Activated T-cell treated with anti-CD3 and anti-CD28 coated beads, Interleukin-2, amount 50 U/mL, for 4 hours (primary cell): ENCODE measurements at regions not wholly inside any gene's neighbourhood (a gene's known extent, or its start where the extent isn't known, plus 50 kb on each side); places are given as distances from the start of the nearest gene placed in this dataset.
"Not testable (repeated sequence)": the region's sequence is repeated elsewhere in the genome, so short reads cannot be mapped to it uniquely, and the experiment has no call there.

Experiments used
- ATAC-seq, 2 donors: fragments of 200-7000 bp; cut with Tn5 transposase; one replicate each; pipeline ENCODE4 v1.10.0; 2021
- DNase-seq: peaks from one replicate; pipeline ENCODE4 v3.0.0-alpha.2; 2020
- H3K27me3 Mint-ChIP-seq: one replicate; pipeline ENCODE4 v1.8.0; 2021; ENCODE audit warnings: low read depth, mixed read lengths
- H3K36me3 Mint-ChIP-seq: one replicate; pipeline ENCODE4 v1.8.0; 2022; ENCODE audit warnings: mixed read lengths; ENCODE audit not compliant: insufficient read depth
- H3K4me1 Mint-ChIP-seq: one replicate; pipeline ENCODE4 v1.8.0; 2021; ENCODE audit warnings: low read depth, mixed read lengths
- H3K4me3 Mint-ChIP-seq: one replicate; pipeline ENCODE4 v1.8.0; 2021; ENCODE audit warnings: mild to moderate bottlenecking, moderate library complexity, mixed read lengths
- H3K9me3 Mint-ChIP-seq: one replicate; pipeline ENCODE4 v1.8.0; 2021; ENCODE audit warnings: mixed read lengths

DNA sequence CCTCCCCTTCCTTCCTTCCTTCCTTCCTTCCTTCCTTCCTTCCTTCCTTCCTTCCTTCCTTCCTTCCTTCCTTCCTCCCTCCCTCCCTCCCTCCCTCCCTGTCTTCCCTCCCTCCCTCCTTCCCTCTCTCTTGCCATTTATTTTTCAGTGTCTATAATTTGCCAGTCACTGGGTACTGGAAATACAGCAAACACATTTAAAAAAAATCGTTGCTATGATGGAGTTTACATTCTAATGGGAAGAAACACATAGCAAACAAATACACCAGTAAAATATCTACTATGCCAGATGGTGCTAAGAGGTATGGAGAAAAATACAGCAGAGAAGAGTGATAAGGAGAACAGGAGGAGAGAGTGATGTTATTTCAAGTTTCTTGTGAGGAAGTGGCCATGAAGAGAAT is 309.5 kb downstream of the CTH start:
- ATAC-seq (no peak), DNase-seq (no peak)
- Mint-ChIP-seq H3K4me3 (no peak overlapping the region), H3K4me1 (no peaks in the 10 kb centered on the region), H3K36me3 (no peaks in the 10 kb centered on the region), H3K9me3 (peaks cover 21% of the 10 kb centered on the region), H3K27me3 (no peaks in the 10 kb centered on the region)

DNA sequence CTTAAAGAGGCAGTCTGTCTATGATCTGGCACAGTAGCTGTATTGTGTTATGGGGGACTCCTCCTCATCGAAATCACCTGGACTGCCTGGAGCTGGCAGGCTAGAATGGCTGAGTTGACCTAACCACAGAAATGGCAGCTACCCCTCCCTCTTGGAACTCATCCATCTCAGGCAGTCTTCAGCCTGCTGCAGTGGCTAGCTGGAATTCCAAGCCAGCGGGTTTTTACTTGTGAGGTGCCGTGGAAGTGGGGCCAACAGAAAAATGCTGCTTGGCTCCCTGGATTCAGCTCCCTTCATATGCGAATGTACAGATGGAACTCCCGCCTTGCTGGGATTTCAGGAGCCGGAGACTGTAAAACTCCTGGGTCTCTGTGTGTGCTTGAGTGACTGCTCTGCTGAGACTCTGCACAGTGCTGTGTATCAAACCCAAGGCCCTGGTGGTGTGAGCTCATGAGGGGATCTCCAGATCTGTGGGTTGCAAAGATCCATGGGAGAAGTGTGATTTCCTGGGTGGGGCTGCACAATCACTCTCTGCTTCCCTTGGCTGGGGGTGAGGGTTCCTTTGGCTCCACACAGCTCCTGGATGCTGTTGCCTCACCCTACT is 316.9 kb downstream of the CTH start:
- H3K4me1 Mint-ChIP-seq, result no peaks in the 10 kb centered on the region
- H3K36me3 Mint-ChIP-seq, result no peaks in the 10 kb centered on the region
- peaks cover 31% of the 10 kb centered on the region for H3K9me3 Mint-ChIP-seq
- ATAC-seq (no peak), DNase-seq (no peak)
- H3K4me3 Mint-ChIP-seq, result no peak overlapping the region
- H3K27me3 Mint-ChIP-seq, result no peaks in the 10 kb centered on the region

DNA sequence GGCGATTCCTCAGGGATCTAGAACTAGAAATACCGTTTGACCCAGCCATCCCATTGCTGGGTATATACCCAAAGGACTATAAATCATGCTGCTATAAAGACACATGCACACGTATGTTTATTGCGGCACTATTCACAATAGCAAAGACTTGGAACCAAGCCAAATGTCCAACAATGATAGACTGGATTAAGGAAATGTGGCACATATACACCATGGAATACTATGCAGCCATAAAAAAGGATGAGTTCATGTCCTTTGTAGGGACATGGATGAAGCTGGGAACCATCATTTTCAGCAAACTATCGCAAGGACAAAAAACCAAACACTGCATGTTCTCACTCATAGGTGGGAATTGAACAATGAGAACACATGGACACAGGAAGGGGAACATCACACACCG is 311.1 kb downstream of the PTGER3 start:
- not testable (repeated sequence) for H3K4me3 Mint-ChIP-seq, H3K4me1 Mint-ChIP-seq, DNase-seq, H3K36me3 Mint-ChIP-seq, ATAC-seq, H3K27me3 Mint-ChIP-seq
- H3K9me3 Mint-ChIP-seq, result peaks cover 11% of the 10 kb centered on the region

DNA sequence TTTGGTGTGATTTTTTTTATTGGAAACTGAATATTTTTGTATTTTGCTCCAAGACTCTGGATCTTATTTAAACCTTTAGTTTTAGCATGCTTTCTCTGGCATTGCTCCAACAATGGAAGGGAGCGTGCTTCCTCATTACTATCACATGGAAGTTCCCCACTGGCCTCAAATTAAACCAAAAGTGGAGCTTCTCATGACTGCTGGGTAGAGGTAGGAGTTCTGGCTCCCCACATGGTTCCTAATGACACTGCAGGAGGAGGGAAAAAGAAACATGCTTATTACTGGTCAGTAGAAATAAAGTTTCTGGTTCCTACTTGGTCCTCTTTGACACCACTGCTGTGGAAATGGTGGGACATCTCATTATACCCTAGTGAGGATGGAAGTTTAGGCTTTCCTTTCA is 310.5 kb downstream of the PTGER3 start:
- Mint-ChIP-seq H3K36me3 (no peaks in the 10 kb centered on the region), H3K4me1 (no peaks in the 10 kb centered on the region), H3K27me3 (no peaks in the 10 kb centered on the region), H3K9me3 (peaks cover 16% of the 10 kb centered on the region), H3K4me3 (no peak overlapping the region)
- DNase-seq (no peak), ATAC-seq (no peak)

DNA sequence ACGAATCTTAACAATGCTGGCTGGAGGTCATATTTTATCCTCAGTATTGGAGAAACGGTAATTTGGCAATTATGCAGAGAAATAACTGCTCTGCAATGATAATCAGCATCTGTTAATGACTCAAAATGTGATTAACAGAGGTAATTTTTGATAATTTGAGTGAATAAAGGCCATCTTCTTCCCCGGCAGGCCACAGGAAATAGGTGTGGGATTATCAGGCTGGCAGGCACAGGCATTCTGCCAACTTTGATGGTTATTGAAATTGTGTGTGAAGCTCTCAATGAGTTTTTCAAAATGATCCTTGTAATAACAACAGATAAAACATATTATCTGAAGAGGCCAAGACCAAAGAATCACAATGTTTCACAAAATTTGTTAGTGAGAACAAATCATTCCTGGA is 309.0 kb downstream of the PTGER3 start:
- H3K4me1 Mint-ChIP-seq, result no peaks in the 10 kb centered on the region
- H3K36me3 Mint-ChIP-seq, result no peaks in the 10 kb centered on the region
- DNase-seq, result no peak
- H3K4me3 Mint-ChIP-seq, result no peak overlapping the region
- H3K27me3 Mint-ChIP-seq, result no peaks in the 10 kb centered on the region
- ATAC-seq, result no peak
- peaks cover 21% of the 10 kb centered on the region for H3K9me3 Mint-ChIP-seq

DNA sequence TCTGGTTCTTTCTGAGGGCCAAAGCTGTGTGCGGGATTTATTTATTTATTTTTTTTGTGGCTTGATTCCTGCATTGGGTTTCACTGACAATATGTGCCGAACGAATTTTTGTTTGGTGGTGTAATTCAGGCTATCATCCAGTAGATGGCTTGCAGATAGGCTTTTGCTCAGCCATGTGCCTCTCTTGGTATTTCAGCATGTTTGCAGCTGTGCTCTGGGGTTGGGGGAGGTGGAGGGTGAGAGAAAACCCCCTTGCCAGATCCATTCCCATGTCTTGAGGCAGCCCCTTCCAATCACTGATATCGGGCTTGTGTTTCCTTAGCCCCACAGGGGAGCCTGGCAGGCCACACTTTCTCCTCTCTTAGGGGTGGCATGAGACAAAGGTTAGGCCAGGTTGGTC is 302.4 kb downstream of the PTGER3 start:
- H3K4me3 Mint-ChIP-seq, result no peak overlapping the region
- ATAC-seq (no peak), DNase-seq (no peak)
- no peaks in the 10 kb centered on the region for H3K27me3 Mint-ChIP-seq
- H3K9me3 Mint-ChIP-seq, result peaks cover 54% of the 10 kb centered on the region
- H3K4me1 Mint-ChIP-seq, result no peaks in the 10 kb centered on the region
- no peaks in the 10 kb centered on the region for H3K36me3 Mint-ChIP-seq

DNA sequence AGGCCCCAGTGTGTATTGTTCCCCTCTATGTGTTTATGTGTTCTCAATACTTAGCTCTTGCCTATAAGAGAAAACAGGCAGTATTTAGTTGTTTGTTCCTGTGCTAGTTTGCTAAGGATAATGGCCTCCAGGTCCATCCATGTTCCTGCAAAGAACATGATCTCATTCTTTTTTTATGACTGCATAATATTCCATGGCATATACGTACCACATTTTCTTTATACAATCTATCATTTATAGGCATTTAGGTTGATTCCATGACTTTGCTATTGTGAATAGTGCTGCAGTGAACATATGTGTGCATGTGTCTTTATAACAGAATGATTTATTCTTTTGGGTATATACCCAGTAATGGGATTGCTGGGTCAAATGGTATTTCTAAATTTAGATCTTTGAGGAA is 301.6 kb downstream of the PTGER3 start:
- not testable (repeated sequence) for H3K4me3 Mint-ChIP-seq, H3K36me3 Mint-ChIP-seq, ATAC-seq, DNase-seq, H3K4me1 Mint-ChIP-seq, H3K27me3 Mint-ChIP-seq
- H3K9me3 Mint-ChIP-seq, result peaks cover 63% of the 10 kb centered on the region

DNA sequence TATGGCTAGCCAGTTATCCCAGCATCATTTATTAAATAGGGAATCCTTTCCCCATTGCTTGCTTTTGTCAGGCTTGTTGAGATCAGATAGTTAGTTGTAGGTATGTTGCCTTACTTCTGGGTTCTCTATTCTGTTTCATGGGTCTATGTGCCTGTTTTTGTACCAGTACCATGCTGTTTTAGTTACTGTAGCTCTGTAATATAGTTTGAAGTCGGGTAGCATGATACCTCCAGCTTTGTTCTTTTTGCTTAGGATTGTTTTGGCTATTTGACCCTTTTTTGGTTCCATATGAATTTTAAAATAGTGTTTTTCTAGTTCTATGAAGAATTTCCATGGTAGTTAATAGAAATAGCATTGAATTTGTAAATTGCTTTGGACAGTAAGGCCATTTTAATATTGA is 300.5 kb downstream of the PTGER3 start:
- ATAC-seq, H3K4me3 Mint-ChIP-seq: not testable (repeated sequence)
- peaks cover 57% of the 10 kb centered on the region for H3K9me3 Mint-ChIP-seq

DNA sequence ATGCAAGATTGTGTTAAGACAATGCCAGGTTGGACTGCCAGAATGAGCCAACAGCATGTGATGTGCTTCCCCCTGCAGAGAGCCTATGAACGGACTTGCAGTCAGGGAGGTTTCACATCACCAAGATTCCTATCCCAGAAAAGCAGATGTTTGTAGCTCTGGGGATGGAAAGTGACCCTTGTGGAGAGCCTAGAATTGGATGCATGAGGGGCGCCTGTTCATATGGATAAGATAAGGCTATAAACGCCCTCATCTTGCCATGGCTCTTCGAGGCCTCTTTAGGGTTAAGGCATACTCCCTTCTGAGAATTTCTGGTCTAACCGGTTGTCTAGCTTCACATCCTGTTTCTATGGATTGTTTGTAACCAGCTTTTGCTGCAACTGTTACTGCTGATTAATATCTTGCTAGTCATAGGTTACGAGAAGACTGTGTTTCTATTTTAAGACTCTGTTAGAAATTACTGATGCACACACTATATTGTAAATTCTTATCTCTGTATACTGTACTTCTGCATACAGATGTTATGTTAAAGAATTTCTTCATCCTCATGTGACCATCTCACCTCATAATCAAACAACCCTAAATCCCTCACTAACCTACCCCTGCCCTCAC is 295.8 kb downstream of the PTGER3 start:
- not testable (repeated sequence) for ATAC-seq, DNase-seq, H3K27me3 Mint-ChIP-seq, H3K4me3 Mint-ChIP-seq, H3K4me1 Mint-ChIP-seq, H3K36me3 Mint-ChIP-seq
- H3K9me3 Mint-ChIP-seq, result peaks cover 45% of the 10 kb centered on the region

More for the DNA sequence above, 300.5 kb downstream of the PTGER3 start:
- not testable (repeated sequence) for H3K36me3 Mint-ChIP-seq, H3K27me3 Mint-ChIP-seq, H3K4me1 Mint-ChIP-seq, DNase-seq

DNA sequence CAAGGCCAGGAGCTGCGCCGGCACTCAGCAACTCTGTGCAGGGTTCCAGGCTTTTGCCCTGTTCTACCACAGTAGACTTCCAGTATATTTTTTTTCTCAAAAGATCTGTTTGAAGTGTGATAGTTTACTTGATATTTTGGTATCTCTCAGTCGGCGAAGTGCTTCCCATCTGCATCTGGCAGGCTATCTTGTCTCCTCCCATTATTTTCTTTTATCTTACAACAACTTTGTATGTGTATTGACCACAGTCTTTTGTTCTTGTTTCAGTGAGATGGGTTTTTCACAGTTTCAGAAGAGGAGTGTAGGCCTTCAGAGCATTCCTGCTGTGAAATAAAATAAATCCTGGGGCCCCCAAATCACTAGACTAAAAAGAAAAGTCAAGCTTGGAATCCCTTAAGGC is 292.9 kb downstream of the PTGER3 start:
- H3K4me3 Mint-ChIP-seq, result no peak overlapping the region
- H3K36me3 Mint-ChIP-seq, result no peaks in the 10 kb centered on the region
- ATAC-seq (no peak), DNase-seq (no peak)
- no peaks in the 10 kb centered on the region for H3K4me1 Mint-ChIP-seq
- H3K27me3 Mint-ChIP-seq, result no peaks in the 10 kb centered on the region
- H3K9me3 Mint-ChIP-seq, result peaks cover 22% of the 10 kb centered on the region

DNA sequence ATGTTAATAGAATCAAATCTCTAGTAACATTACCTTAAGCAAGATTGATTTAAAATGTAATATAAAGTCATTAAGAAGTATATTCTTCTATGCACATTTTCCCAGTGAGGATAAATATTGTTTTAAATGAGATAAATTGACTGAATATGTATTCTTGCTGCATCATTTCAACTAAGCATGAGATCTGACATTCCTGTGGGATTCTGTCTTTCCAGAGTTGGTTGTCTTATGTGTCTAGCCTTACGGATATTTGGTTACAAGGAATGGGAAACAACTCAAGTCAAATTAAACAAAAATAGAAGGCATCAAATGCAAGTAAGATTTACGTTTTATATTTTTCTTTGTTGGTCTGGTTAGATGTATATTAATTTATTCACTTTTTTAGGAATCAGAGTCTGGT is 287.5 kb downstream of the PTGER3 start:
- Mint-ChIP-seq H3K27me3 (no peaks in the 10 kb centered on the region), H3K4me1 (no peaks in the 10 kb centered on the region), H3K9me3 (peaks cover under 1% of the 10 kb centered on the region), H3K36me3 (no peaks in the 10 kb centered on the region), H3K4me3 (no peak overlapping the region)
- DNase-seq, result no peak
- no peak for ATAC-seq

DNA sequence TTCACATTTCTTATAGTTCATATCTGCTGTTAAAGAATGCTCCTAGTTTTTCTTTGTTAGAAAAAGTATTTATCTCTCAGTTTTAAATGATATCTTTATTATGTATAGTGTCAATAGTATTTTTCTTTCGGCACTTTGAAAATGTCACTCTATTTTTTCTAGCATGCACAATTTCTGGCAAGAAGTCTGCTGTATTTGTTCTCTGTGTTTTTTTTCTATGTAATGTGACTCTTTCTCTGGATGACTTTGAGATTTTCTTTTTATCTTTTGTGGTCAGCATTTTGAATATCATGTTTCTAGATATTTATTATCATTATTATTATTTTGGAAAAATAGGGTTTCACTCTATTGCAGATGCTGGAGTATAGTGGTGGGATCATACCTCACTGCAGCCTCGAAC is 285.2 kb downstream of the PTGER3 start:
- ATAC-seq, result no peak
- Mint-ChIP-seq H3K27me3 (no peaks in the 10 kb centered on the region), H3K4me3 (no peak overlapping the region)

DNA sequence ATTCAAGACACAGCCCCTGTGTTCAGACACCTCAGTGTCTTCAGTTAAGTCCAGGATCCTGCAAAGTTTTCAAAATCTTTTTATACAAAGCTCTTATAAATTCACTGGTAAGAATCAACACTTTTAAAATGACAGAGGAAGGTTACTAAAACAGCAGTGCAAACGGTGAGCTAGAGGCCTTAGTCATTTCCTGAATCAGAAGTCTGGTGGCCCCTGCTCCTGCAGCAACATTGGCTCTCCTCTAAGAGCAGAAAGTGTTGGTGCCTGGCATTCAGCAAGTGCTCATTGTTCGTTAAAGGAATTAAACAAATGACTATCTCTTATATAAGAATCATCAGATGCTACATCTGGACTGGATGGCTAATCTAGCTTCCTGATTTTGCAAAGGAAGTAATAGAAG is 282.9 kb downstream of the PTGER3 start:
- H3K9me3 Mint-ChIP-seq, result no peaks in the 10 kb centered on the region
- H3K4me3 Mint-ChIP-seq, result no peak overlapping the region
- no peaks in the 10 kb centered on the region for H3K36me3 Mint-ChIP-seq
- H3K4me1 Mint-ChIP-seq, result no peaks in the 10 kb centered on the region
- no peak for DNase-seq
- no peaks in the 10 kb centered on the region for H3K27me3 Mint-ChIP-seq
- ATAC-seq, result no peak

More for the DNA sequence above, 285.2 kb downstream of the PTGER3 start:
- Mint-ChIP-seq H3K36me3 (no peaks in the 10 kb centered on the region), H3K9me3 (no peaks in the 10 kb centered on the region), H3K4me1 (no peaks in the 10 kb centered on the region)
- DNase-seq, result no peak

DNA sequence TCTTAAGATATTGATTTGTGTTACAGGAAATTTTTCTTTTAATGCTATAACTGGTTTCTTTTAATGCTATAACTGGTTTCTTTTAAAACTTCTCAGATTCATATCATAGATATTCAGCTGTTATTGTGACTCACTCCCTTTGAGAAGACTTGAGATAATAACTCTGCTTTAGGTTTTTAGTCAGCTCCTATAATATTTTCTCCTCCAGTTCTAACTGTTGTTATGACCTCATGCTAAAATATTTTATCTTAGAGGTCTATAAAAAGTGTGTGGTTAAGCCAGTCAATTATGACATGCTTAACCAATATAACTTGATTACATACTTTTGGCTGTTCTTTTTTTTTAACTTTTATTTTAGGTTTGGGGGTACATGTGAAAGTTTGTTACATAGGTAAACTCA is 280.2 kb downstream of the PTGER3 start:
- Mint-ChIP-seq H3K27me3 (no peaks in the 10 kb centered on the region), H3K36me3 (no peaks in the 10 kb centered on the region), H3K9me3 (peaks cover 17% of the 10 kb centered on the region), H3K4me1 (no peaks in the 10 kb centered on the region), H3K4me3 (no peak overlapping the region)
- ATAC-seq, result no peak
- no peak for DNase-seq

DNA sequence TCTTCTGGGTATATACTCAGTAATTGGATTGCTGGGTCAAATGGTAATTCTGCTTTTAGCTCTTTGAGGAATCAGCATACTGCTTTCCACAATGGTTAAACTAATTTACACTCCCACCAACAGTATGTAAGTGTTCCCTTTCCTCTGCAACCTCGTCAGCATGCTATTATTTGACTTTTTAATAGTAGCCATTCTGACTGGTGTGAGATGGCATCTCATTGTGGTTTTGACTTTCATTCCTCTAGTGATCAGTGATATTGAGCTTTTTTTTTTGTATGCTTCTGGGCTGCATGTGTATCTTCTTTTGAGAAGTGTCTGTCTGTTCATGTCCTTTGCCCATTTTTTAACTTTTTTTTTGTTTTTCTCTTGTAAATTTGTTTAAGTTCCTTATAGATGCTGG is 279.4 kb downstream of the PTGER3 start:
- H3K9me3 Mint-ChIP-seq, result peaks cover 22% of the 10 kb centered on the region
- DNase-seq, result no peak
- no peaks in the 10 kb centered on the region for H3K36me3 Mint-ChIP-seq
- H3K27me3 Mint-ChIP-seq, result no peaks in the 10 kb centered on the region
- ATAC-seq, result no peak
- H3K4me1 Mint-ChIP-seq, result no peaks in the 10 kb centered on the region
- no peak overlapping the region for H3K4me3 Mint-ChIP-seq
